NAMALWA (cell line): ENCODE measurements at regions not wholly inside any gene's neighbourhood (a gene's known extent, or its start where the extent isn't known, plus 50 kb on each side); places are given as distances from the start of the nearest gene placed in this dataset.

Source experiments
- DNase-seq: peaks from one replicate; pipeline ENCODE4 v3.0.0-alpha.2; 2015; ENCODE audit warnings: low spot score

DNA sequence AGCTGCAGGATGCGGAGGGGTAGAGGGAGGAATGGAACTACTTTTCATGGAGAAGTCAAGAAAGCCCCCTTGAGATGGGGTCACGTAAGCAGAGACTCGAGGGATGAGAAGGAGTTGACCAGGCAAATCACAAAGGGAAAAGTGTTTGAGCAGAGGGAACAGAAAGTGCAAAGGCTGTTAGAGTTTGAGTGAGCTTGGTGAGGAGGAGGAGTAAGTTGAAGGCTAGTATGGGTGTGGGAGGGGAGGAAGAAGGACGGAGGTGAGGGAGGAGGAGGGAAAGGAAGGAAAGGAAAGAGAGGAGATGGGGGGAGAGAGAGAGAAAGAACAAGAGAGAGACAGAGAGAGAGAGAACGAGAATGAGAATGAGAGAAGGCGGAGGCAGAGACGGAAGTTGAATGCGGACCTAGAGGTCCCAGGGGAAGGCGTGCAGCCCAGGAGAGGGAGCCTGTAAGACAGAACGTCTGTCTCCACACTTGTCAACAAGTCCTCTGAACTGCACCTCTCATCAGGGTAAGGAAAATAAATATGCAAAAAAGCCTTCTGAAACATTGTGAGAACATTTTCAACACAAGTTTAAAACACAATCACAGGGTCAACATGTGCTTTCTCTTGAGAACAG is 279.8 kb upstream of the EEF2KMT start:
- no peak for DNase-seq

DNA sequence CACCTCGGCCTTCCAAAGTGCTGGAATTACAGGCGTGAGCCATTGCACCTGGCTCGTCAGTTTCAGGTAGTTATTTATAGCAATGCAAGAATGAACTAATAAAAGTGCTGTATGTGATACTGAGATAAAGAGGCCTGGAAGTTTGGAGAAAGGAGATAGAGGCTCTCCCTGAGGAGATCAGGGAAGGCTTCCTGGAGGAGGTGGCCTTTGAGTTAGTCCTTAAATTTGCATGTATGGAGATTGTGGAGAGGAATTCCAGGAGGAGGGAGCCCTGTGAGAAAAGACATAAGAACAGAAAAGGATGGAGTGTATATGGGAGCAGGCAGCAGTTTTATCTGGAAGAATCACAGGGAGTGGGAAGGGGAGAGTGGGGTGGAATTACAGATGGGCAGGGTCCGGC is 276.6 kb upstream of the EEF2KMT start:
- no peak for DNase-seq

DNA sequence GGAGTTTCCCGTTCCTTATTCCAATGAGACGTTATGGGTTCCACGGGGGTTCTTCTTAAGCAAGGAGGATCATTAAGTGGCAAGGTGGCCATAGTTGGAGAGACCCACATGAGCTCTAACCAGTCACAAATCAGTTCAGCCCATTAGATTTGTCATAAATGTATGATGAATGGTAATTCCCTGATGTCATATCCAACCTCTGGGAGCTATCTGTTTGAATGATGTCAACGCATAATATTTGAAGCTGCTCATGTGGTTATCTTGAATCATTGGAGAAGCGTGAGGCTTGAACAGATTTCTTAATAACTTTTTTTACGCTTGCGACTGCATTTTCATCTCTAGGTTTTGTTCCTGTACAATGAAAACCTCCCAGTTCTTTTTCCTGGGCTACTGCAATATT is 270.4 kb upstream of the EEF2KMT start:
- DNase-seq = no peak

DNA sequence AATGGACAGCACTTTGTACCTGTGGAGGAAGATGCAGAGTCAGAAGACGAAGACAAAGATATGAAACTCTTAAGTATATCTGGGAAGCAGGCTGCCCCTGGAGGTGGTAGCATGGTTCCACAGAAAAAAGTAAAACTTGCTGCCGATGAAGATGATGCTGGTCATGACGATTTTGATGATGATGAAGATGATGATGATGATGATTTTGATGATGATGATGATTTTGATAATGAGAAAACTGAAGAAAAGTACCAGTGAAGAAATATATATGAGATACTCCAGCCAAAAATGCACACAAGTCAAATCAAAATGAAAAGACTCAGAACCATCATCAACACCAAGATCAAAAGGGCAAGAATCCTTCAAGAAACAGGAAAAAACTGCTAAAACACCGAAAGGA is 268.5 kb upstream of the EEF2KMT start:
- no peak for DNase-seq

DNA sequence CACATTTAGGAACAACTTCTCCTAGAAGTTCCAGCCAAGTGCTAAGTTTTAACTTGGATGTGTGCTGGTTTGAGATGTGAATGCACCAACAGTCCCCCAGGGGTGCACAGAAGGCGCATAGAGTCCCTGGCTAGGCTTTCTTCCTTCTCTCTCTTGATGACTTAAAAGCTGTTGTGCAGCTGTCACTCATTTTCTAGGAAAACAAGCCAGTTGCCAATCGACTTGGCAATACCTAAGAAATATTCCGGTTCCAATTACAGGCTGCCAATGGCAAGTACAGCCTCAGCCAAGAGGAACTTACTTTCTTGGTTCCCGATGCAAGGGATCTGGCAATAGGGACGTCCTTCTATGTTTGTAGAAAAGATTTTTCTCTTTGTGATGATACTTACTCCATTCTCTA is 266.6 kb upstream of the EEF2KMT start:
- no peak for DNase-seq

DNA sequence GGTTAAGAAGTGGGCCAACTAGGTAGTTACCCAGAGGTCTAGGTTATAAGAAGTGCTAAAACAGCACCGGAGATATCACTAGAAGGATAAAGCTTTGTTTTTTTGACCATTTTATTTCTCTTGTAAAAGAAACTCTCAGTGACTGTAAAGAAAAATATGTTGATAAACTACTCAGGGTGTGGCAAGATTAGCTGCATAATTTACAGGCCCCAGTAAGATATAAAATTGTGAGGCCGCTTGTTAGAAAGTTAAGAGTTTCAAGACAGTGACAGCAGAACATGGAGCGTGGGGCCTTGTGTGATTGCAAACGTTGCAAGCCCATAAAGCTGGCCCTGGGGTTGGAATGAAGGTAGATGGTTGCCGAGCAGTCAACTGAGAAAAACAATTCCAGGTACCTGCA is 263.7 kb upstream of the EEF2KMT start:
- DNase-seq = no peak

DNA sequence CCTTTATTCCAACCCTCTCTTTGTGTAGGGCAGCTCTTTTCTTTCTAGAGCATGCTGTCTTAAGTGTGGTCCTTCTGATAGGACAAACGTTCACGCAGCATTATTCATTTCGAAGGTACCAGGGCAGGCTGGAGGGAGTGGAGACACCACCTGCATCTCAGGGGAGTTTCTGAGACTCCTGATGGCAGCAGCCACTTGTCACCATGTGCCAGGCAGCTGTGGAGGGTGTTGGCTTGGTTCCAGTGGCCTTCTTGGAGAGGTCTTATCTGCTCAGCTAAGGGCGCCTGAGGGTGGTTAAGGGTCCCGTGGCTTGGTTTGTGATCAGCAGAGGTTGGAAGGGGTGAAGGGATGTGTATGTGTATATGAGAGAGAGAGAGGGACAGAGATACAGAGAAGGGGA is 257.1 kb upstream of the EEF2KMT start:
- DNase-seq = no peak

DNA sequence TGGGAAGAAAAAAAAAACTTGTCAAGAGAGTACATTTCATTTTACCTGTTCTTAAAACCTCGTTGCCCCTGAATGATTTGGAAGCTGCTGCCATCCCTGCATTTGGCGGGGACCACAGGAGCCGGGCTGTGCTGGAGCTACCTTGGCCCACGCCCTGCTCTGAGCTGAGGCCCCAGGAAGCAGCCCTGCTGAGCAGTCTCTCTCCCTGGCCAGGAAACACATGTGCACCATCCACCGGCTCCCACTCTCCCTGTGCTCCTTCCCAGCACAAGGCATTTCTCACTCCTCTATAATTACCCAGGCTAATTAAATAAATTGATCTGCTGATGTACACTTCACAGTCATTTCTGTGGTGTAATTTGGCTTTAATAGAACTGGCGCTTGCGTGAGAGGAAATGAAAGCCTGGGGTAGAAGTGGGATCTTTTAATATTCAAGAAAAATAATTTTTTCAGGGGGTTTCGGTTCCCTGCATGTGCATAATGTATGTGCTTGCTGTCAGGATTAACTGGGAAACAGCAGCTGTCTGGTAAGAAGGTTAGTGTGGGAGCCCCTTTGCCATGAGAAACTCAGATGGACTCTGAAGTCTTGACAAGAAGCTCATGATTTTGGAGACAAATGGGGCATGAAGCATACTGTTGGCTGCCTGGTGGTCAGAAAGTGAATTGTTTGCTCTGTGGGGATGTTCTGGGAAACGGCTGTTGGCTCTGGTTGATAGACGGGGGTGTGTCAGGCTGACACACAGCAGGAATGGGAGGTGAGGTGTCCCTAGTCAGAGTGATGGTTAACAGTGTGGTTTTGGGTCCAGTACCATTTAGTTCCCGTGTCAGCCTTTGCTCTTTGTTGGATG is 252.3 kb upstream of the EEF2KMT start:
- no peak for DNase-seq

DNA sequence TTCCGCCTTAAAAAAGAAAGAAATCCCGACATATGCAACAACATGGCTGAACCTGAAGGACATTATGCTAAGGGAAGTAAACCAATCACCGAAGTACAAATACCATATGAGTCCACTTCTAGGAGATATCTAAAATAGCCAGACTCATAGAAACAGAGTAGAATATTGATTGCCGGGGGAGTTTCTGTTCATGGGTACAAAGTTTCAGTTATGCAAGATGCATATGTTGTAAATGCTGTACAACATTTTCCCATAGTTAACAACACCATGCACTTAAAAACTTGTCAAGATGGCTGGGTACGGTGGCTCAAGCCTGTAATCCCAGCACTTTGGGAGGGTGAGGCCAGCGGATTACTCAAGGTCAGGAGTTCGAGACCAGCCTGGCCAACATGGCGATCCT is 251.5 kb upstream of the EEF2KMT start:
- no peak for DNase-seq

DNA sequence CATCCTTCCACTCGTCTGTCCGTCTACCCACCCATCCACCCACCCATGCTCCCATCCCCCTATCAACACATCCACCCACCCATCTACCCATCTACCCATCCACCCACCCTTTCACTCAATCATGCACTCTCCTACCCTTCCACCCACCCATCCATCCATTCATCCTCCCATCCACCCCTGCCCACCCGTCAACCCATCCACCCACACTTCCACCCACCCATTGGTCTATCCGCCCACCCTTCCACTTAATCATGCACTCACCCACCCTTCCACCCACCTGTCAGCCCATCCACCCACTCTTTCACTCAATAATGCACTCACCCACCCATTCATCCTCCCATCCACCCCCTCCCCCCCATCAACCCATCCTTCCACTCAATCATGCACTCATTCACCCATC is 250.0 kb upstream of the EEF2KMT start:
- DNase-seq = no peak

DNA sequence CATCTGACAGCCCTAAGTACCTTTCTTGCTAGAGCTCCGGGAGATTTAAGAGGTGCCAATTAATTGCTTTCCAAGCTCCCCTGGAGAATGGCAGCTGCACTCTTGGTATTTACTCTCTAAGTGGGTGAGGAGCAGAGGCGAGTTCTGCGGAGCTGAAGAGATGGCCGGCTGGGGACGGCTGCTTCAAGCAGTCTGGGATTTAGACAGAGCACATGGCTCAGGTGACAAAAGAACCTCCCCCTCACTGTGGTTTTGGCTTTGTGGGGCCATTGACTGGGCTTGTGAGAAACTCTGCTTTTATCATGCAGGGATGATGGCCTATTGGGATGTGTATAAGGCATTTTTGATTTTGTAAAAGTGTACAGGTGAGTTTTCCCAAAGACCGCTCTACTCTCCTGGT is 239.3 kb upstream of the EEF2KMT start:
- no peak for DNase-seq

DNA sequence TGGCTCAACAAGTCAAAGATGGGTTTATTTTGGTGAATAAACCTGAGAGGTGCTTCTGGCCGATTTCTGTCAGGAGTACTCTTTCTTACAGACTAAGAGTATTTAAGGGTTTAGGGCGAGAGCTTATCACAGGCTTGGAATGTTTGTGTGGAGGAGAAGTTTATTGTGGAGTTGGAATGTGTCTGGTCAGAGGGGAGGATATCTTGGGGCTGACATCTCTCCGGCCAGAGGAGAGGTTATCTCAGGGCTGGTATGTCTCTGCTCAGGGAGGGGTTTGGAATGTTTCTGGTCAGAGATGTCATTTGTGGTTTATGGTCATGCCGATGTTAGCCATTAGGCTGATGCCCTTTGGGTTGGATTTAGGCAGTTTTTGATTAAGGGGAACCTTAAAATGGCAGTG is 236.4 kb upstream of the EEF2KMT start:
- no peak for DNase-seq

DNA sequence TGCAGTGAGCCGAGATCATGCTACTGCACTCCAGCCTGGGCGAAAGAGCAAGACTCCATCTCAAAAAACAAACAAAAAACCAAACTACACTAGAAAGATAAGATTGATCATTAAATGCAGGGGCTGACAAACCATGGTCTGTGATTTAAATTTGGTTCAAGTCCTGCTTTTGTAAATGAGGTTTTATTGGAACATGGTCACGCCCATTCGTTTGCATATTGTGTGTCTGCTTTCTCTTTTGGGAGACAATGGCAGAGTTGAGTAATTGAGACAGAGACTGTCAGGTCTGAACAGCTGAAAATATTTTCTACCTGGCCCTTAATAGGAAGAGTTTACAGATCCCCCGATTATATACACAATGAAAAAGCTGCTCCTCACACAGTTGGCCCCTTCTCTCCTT is 235.5 kb upstream of the EEF2KMT start:
- DNase-seq = no peak

DNA sequence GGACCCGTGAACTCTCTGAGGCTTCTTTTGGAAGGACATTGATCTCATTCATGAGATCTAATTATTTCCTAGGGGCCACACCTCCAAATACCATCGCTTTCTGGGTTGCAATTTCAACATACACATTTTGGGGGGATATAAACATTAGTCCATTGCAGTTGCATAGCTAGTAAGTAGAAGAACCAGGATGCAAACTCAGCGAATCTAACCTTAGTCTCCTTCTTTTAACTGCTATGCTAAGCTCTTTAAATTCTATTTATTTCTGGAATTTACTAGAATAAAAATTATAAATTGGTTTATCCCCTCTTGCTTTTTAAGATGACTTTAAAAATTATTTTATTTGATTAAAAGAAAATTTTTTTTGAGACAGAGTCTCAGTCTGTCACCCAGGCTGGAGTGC is 232.5 kb upstream of the EEF2KMT start:
- DNase-seq = no peak

DNA sequence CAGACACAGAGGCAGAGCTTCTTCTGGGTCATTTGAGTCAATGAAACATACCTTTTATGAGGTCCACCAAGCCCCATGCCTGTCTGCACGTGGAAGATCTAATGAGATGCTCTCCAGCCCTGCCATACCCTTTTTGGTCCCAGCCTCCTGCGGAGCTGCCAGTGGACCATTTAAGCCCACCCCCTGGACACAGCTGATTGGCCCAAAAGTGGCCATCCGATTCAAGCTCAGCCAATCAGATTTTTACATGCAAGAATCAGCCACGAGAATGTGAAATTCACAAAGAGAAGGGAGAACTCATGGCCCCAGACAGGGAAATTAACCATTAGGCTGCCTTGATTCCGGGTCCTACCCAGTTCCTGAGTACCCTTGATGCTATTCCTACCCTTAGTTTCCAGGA is 231.0 kb upstream of the EEF2KMT start:
- peak; percentile 6 for DNase-seq

DNA sequence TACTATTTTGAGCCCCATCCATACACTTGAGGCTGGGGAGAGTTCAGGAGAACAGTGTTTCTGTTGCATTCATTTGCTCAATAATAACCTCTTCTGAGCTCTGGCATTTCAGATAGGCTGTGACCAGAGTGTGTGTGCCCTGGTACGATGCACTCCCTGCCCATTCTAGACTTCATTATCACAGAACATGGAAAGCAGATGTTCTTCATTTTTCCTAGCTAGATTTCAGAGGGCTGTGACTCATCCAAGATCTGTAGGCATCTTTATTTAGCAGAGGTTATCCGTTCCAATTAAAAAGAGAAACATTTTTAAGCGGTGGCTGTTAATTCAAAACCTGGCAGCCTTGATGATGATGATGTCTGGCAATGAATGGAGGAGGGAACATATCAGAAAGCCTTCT is 228.8 kb upstream of the EEF2KMT start:
- DNase-seq = no peak

DNA sequence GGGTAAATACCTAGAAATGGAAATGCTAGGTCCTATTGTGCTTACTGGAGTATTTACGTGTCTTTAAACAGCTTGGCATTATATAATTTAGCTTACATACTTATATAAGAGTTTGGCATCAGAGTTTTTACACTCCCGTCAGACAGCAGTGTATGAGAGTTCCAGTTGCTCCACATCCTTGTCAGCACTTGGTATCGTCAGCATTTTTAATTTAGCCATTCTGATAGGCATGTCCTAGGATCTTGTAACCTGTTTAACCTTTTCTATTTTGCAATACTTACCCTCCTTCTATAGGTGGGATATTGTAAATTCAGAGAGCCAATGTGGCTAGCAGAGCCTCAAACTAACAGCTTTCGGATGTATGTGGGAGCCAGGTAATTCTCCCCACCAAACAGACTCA is 228.3 kb upstream of the EEF2KMT start:
- no peak for DNase-seq

DNA sequence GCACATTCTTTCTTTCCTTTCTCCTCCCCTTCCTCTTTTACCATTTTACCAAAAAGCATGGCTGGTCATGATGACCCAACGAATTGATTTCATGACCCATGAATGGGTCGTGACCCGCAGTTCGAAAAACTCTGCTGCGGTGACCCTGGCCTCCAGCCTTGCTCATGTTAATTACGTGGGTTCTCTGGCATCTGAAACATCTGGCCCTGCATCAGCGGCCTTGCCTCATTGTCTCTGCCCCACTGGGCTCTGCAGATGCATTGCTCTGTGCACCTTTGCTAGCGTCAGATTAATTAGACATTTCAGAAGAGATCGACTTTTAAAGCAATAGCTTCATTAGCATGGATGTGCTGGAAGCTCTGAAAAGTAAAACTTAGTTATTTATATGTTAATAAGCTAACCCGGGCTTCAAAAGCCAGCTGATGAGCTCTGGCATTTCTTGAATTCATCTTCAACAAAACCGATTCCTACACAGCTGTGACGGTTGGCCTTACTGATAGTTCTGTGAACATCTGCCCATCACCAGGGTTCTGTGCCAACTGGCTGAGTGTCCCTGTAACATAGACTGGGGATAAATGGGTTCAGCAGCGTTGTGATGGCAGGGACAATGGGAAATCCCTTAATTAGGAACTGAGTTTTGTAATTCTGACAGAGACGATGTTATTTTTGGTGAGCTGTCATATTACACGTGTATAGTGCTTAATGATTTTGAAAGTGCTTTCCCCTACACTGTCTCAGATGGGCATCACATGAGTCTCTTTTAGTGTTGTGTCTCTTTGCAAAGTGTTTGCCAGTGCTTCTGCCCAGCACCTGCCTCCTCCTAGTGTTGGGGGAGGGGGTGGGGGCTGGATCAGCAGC is 225.9 kb upstream of the EEF2KMT start:
- DNase-seq = no peak

DNA sequence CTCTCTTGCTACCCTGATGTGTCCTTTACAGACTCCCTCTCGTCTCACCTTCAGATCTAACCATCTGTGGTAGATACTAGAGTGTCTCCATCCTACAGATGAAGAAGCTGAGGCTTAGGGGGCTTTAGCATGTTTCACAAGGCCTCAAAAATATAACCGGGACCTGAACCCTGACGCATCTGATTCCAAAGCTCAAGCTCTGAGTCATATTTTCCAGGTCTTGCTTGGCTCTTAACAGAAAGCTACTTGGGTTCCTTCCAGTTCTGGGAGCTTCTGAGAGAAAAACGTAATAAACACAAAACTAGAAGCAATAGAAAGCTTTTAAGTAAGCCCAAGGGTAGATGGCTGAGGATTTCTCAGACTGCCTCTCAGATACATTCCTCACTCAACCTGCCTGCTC is 224.3 kb upstream of the EEF2KMT start:
- no peak for DNase-seq

DNA sequence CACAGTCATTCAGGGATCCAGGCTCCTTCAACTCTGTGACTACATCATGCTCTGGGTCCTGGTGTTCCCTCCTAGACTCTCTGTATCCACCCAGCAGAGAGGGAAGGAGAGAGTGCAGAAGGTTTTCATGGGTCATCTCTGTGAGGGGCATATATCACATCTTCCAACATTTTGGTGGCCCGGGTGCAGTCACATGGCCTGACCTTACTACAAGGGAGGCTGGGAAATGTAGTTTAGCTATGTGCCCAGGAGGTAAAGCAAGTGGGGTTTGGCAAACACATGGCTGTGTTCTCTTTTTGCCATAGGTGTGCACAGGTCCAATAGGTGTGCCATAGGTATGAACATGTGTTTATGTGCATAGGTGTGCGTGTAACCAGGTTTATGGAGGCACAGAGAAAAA is 222.2 kb upstream of the EEF2KMT start:
- DNase-seq = no peak

DNA sequence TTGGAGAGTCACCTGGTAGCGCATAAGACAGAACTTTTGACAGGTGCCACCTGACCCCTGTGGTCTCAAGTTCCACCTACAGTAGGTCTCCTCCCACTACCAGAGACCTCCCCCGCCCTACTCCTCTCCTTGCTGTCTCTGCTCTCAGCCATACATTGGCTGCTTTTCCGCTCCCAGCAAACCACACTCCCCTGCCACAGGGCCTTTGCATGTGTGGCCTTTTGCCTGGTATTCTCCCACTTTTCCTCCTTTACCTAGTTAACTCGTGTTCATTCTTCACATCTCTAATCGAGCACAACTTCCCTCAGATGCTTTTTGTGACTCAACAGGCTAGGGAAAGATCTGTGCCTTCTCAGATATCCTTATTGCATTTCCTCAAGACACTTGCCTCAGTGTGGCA is 218.3 kb upstream of the EEF2KMT start:
- DNase-seq = no peak

DNA sequence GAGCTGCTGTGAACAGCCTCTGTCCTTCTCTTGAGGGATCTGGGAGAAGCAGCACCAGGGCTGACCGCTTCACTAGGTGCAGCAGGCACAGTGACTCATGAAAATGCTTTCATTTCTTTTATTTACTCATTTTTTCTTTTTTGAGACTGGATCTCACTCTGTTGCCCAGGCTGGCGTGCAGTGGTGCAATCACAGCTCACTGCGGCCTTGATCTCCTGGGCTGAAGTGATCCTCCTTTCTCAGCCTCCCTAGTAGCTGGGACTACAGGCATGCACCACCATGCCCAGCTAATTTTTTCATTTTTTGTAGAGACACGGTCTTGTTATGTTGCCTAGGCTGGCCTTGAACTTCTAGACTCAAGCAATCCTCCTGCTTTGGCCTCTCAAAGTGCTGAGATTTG is 216.8 kb upstream of the EEF2KMT start:
- no peak for DNase-seq
